ENCODE measurements at regions not wholly inside any gene's neighbourhood (a gene's known extent, or its start where the extent isn't known, plus 50 kb on each side); places are given as distances from the start of the nearest gene placed in this dataset.

- TF ChIP-seq EZH2 (IDR thresholded peaks at IDR 0.05): no peak
- no peak for TF ChIP-seq JUND (IDR thresholded peaks at IDR 0.05)
- no peak for TF ChIP-seq CTCF (IDR thresholded peaks at IDR 0.05 in 2 of 3, conservative IDR thresholded peaks at IDR 0.05 in 1 of 3; ENCODE audit: borderline replicate concordance in 1 of 3, insufficient read depth in 1 of 3, low read depth in 2 of 3, low read length in 2 of 3)
- TF ChIP-seq MAX (IDR thresholded peaks at IDR 0.05): no peak
- no peak for TF ChIP-seq EZH2phosphoT487 (IDR thresholded peaks at IDR 0.05; ENCODE audit: borderline replicate concordance)
- TF ChIP-seq REST (IDR thresholded peaks at IDR 0.05; ENCODE audit: low read depth): no peak
- no peak for TF ChIP-seq SRF (IDR thresholded peaks at IDR 0.05; ENCODE audit: low read depth)
- TF ChIP-seq SP1 (IDR thresholded peaks at IDR 0.05; ENCODE audit: low read depth): no peak
- no peak for TF ChIP-seq YY1 (IDR thresholded peaks at IDR 0.05; ENCODE audit: extremely low read depth, insufficient replicate concordance, low read depth, low read length)
- no peak for TF ChIP-seq POLR2A (IDR thresholded peaks at IDR 0.05; ENCODE audit: borderline replicate concordance, extremely low read depth, insufficient read depth, insufficient read length)
Measured at GRCh38 chr20:56932575-56933330, 303.6 kb downstream of the TFAP2C start.
